ENCODE measurements at regions not wholly inside any gene's neighbourhood (a gene's known extent, or its start where the extent isn't known, plus 50 kb on each side); places are given as distances from the start of the nearest gene placed in this dataset.

DNA sequence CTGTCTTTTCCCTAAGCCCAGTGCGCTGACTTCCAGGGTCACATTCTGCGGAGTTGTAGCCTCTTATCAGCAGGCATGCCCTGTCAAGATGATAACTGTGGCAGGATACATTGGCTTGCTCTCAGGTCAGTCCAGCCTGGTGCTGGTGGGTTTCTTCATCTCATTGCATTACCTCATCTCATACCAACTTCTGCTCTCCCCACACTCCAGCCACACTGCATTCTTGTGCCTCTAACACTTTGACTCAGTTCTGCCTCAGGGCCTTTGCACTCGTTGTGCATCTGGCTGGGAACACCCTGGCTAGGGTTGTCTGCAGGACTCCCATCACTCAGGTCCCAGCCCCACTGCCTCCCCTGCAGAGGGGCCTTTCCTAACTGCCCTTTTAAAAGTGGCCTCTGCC is 110.3 kb upstream of the BACH2 start:
- H3K27ac ChIP-seq, result no peak overlapping the region
- peak; percentile 58 for DNase-seq (ENCODE audit: low read depth, low spot score)

DNA sequence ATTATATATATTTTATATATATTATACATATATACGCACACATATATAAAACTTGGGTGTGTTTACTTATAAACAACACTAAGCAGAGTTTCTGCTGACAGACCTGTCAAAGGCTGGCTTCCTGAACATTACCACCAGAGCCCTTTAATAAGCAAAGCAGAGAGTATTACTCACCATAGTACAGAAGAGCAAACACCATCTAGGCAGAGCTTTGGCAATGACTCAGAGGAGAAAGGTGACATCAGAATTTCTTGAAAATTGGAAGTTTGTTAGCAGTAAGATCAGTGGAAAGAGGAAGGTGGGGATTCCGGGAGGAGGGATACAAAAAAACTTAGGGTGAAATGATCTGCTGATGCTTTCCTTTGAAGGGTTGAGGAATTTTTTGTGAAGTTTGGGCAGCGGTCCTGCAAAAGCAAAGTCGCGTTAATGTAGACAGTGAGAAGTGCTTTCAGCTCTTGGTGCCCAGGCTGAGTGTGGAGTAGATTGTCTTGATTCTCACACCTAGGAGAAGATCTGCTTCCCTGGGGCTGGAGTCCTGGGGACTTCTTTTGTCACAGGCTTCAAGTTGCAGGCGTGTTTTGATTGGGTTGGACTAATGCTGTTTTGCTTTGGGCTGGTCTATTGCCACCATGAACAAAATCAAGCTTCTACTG is 109.6 kb upstream of the BACH2 start:
- DNase-seq (ENCODE audit: low read depth, low spot score), result peak; percentile 82
- no peak overlapping the region for H3K27ac ChIP-seq

DNA sequence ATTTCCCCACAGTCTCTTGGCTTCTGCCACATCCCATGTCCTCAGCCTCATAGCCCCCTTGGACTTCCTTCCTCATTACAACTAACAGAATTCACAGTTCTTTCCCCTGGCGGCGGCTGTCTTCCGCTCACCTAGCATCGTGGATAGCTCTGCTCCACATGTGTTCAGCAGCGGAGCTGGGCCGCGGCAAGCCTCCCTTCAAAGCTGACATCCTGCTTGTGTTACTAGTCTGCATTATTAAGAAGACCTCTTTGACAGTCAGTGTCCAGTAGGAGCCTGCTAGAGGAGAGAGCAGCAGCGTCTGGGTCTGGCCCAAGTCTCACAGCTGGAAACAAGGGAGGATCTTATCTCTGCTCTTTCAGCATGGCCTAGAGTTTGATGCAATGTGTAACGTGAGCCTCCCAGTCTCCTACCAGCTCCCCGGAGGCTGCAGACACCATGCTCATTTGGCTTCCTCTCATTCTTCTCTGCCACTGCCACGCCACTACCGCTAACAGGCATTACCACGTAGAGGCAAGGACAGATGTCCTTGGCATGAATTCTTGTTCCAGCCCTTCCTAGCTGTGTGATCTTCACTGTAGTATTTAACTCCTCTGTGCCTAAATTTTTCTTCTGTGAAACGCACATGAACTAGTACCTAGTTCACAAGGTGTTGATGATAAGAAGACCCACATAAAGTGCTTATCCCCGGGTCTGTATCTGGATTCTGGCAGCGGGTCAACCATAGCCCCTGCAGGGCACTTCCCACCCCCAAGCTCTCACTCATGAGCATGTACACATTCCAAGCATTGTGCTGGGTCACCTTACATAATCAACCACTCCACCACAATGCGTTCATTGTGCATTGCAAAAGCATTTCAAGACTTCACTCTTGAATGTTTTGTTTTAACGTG is 107.1 kb upstream of the BACH2 start:
- DNase-seq (ENCODE audit: low read depth, low spot score), result no peak
- no peak overlapping the region for H3K27ac ChIP-seq

DNA sequence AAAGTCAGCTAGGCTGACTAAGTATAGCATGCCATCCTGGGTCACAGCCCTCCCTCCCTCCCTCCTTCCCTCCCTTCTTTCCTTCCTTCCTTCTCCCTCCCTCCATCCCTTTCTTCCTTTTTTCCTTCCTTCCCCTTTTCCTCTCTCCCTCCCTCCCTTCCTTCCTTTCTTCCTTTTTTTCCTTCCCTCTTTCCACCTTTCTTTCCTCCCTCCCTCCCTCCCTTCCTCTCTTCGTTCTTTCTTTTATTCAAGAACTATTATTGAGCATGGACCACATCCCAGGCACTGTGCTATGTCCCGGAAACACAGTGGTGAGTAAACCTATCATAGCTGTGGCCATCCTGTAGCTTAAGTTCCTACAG is 106.2 kb upstream of the BACH2 start:
- DNase-seq (ENCODE audit: low read depth, low spot score), result no peak
- H3K27ac ChIP-seq, result no peak overlapping the region

GRCh38 chr6:90401933-90402830 is 105.5 kb upstream of the BACH2 start:
- DNase-seq (ENCODE audit: low read depth, low spot score), result no peak
- H3K27ac ChIP-seq, result no peak overlapping the region

DNA sequence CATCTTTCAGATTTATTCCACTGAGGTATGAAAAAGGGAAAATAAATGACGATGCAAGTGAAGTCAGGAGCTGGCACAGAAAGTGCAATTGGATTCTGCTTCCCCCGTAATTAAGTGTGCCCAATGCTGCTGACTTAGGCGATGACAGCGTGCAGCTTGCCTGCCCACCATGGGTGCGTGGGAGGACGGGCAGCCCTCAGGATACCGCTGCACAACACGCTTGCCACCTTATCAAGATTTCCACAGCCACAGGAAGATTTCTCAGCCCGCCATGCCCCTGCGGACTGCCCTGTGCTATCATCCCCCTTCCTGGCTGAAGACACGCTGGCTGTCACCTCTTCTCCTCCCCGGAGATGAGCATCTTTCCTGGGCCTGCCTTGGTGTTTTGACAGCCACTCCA is 103.3 kb upstream of the BACH2 start:
- no peak overlapping the region for H3K27ac ChIP-seq
- DNase-seq (ENCODE audit: low read depth, low spot score), result no peak

DNA sequence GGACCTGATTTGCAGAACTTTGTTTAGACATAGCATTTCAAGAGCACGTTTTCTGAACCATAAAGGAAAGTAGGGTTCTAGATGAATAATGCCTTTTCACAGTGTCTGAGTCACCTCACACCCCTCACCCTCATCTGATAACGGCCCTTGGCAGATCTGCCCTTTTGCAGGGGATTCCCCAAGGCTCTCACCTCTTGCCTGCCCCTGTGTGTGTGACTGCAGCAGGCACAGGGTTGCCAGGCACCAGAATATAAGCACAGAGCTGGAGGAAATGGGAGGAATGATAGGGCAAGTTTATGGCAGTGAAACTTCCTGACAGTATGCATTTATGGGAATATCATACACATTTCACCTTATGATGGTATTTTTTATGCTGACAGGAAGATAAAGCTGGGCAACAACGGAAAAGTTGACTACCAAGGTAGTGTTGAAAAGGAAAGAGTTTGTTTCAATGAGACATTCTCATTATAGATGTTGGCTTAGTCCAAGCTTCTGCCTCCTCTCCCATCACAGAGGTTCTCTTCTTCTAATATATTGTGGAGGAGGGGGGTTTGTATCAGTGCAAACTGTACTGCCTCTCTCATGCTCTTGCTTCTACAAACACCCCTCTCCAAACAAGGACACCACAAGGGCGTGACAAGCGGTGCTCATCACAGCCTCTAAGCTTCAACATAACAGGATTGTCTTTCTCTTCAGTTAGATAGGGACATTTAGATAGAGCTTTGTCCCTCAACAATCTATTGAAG is 101.5 kb upstream of the BACH2 start:
- DNase-seq (ENCODE audit: low read depth, low spot score), result no peak
- no peak overlapping the region for H3K27ac ChIP-seq

DNA sequence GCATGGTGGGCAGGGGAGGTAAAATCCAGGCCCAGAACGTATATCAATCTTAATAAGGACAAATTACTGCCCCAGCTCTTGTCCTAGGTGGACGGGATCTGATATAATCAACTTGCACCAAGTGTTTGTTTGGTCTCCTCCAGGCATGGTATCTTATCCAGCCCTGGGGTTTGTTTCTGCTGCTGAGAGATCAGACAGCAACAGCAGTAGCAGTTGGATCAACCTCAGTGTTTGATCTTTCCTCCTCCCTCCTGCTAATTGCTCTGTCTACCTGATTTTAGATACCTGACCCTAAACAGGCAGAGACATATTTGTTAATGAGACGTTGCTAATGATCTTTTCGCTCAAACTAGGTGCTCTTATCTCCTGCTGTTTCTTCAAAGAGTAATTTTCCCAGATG is 100.4 kb upstream of the BACH2 start:
- DNase-seq (ENCODE audit: low read depth, low spot score), result no peak

DNA sequence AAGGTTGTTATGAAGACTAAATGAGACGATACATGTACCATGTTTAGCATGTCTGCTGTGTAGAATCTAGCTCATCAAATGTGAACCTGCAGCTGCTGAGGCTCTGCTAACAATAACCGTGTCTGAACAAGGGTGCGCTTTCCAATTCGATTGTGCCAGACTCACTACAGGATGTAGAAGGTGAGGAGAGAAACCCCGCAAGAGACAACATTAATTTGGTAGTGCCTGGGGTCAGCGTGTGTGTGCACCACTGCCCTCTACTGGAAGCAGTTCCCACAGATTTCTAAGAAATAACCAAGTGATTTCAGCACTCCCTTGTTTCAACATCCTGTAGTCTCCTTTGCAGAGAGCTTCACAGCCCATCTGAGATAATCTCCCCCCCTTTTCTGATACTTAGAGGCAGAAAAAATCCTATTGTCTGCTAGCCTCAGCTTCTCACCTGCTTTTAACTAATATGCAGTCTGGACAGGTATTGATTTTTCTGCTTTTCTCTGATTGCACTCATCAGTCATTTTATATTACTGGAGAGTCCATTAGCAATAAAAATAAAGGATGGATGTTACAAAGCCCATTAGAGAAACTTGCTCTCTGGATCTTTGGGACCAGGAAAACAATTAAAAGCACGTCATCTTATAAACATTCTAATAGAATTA is 96.7 kb upstream of the BACH2 start:
- no peak for DNase-seq (ENCODE audit: low read depth, low spot score)
- no peak overlapping the region for H3K27ac ChIP-seq

More for the DNA sequence above, 100.4 kb upstream of the BACH2 start:
- no peak overlapping the region for H3K27ac ChIP-seq

DNA sequence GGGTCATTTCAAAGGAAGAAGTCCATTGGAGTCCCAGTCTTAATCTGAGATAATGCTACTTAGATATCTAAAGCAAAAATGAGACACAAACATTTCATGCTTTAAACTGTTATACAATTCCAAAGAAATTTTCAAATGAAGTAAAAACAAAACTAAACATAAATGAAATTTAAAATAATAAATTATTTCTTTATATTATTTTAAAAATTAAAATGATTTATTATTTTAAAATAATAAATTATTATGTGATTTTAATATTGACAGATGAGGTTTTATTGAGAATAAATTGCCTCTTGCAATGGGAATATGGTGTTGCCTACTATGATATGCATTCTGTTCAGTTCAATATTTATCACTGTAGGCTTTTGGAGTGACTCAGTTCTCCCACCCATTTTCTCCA is 93.7 kb upstream of the BACH2 start:
- H3K27ac ChIP-seq, result no peak overlapping the region
- no peak for DNase-seq (ENCODE audit: low read depth, low spot score)

- no peak for DNase-seq (ENCODE audit: low read depth, low spot score)
- no peak overlapping the region for H3K27ac ChIP-seq
Measured at GRCh38 chr6:90388395-90388794, 91.8 kb upstream of the BACH2 start.

- DNase-seq (ENCODE audit: low read depth, low spot score), result no peak
- H3K27ac ChIP-seq, result no peak overlapping the region
Measured at GRCh38 chr6:90387826-90388225, 91.2 kb upstream of the BACH2 start.

DNA sequence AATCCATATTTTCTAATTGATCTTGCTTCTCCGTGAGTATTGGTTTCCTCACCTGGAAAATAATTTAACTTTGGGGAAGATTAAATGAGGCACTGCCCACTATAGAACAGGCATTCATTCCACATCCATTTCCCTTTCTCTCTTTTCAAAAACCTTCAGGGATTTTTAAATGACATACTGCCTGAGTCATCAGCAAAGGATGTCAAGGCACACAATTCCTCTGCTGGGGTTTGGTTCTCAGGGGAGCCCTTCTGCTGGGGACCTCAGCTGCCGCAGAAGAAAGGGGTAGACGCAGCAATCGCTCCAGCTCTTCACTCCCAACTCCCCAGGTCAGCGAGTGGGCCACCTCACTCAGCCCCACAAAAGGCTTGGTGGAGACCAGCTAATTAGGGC is 90.7 kb upstream of the BACH2 start:
- no peak for DNase-seq (ENCODE audit: low read depth, low spot score)
- no peak overlapping the region for H3K27ac ChIP-seq

DNA sequence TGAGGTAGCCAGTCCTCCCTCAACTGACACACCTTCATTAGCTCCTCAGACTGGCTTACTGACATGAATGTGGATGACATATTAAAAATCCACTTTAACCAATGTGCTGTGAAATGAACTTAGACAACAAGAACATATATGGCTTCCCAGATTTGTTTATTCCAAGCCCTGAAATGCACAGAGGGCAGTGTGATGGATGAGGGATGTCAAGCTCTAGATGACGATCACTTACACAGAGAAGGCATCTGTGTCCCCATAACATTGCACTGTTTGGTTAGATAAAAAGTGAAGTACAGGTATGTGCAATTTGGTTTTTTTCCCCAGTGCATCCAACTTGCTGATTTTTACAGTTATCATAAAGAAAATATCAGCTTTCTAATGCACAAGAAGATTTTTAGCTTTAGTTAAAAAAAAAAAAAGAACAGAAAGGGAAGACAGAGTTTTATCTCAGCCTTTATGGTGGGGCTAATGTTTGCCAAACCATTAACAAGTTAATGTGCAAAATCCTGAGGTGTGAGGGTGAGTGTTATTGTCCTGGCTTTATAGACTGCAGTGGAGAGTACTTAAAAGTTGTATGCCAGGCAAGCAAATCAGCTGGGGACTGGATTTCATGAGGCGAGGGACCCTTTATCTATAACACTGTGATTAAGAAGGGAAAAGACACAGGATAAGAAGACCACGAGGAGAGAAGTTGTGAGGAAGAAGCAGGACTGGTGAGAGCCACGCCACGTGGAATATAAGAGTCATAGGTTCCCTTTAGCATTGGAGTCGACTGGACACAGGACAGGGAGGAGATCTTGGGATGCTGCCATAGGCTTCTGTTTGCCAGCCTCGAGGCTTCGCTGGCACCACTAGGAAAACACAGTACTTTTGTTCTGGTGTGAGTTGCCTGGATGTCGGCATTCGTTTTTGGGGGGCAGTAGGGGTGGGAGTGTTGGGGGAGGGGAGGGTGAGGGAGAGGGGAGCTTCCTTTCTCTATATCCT is 90.0 kb upstream of the BACH2 start:
- DNase-seq (ENCODE audit: low read depth, low spot score), result no peak
- no peak overlapping the region for H3K27ac ChIP-seq

- H3K27ac ChIP-seq, result no peak overlapping the region
- DNase-seq (ENCODE audit: low read depth, low spot score), result no peak
Measured at GRCh38 chr6:90385759-90386313, 89.2 kb upstream of the BACH2 start.

GRCh38 chr6:90384720-90385119 is 88.1 kb upstream of the BACH2 start:
- no peak overlapping the region for H3K27ac ChIP-seq
- no peak for DNase-seq (ENCODE audit: low read depth, low spot score)

DNA sequence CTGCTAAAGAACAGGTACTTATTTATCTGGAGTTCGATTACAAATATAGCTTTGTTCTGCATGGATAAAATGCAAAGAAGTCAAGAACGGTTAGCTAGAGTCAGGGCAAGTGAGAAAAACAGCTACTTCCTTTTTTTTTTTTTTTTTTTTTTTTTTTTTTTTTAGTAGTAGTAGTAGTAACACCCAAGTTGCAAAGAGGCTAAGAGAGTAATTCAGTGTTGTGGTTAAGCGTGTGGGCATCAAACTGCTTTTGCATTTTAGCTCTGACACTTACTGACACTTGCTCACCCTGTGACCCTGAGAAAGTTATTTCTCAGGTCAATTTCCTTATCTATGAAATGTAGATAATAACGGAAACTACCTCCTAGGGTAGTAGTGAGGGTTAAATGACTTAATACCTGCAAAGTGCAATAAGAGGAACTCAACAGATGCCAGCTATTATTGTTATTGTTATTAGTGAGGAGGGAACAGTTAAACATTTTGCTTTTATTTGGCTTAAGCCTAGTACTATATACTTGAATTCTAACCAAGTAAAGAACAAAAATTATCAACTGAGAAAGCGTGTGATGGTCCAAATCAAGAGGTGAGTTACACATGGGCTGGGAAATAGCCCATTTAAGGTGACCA is 86.7 kb upstream of the BACH2 start:
- H3K27ac ChIP-seq, result no peak overlapping the region
- DNase-seq (ENCODE audit: low read depth, low spot score), result no peak

GRCh38 chr6:90382760-90383159 is 86.1 kb upstream of the BACH2 start:
- no peak overlapping the region for H3K27ac ChIP-seq
- no peak for DNase-seq (ENCODE audit: low read depth, low spot score)
